MM.1S (cell line): ENCODE measurements at regions not wholly inside any gene's neighbourhood (a gene's known extent, or its start where the extent isn't known, plus 50 kb on each side); places are given as distances from the start of the nearest gene placed in this dataset.

Experiments used
- DNase-seq: peaks from one replicate; pipeline ENCODE4 v3.0.0-alpha.2; 2015
- H2AFZ ChIP-seq: fragments of 300-600 bp; sonication (generic); 2 replicates; pipeline ENCODE4 v1.6.0; 2016; ENCODE audit warnings: antibody characterized with exemption, low read length
- H3F3A ChIP-seq: fragments of 300-600 bp; sonication (generic); 2 replicates; pipeline ENCODE4 v1.6.1; 2016; ENCODE audit warnings: mild to moderate bottlenecking, antibody characterized with exemption, low read length, moderate library complexity, mixed read lengths; ENCODE audit not compliant: insufficient read depth
- H3K27ac ChIP-seq: fragments of 300-600 bp; sonication (generic); 2 replicates; pipeline ENCODE4 v1.5.1; 2016; ENCODE audit warnings: mild to moderate bottlenecking, low read length
- H3K27me3 ChIP-seq: fragments of 300-600 bp; sonication (generic); replicated peaks from 2 replicates; pipeline ENCODE4 v1.6.0; 2016; ENCODE audit warnings: low read length; ENCODE audit not compliant: insufficient read depth
- H3K36me3 ChIP-seq: fragments of 300-600 bp; sonication (generic); replicated peaks from 2 replicates; pipeline ENCODE4 v1.6.1; 2016; ENCODE audit warnings: mild to moderate bottlenecking, low read length, mixed read lengths; ENCODE audit not compliant: insufficient read depth
- H3K4me1 ChIP-seq: fragments of 300-600 bp; sonication (generic); 2 replicates; pipeline ENCODE4 v1.6.1; 2016; ENCODE audit warnings: low read length, mixed read lengths
- H3K4me2 ChIP-seq: fragments of 300-600 bp; sonication (generic); 2 replicates; pipeline ENCODE4 v1.6.0; 2016; ENCODE audit warnings: low read depth, low read length
- H3K4me3 ChIP-seq: fragments of 300-600 bp; sonication (generic); 2 replicates; pipeline ENCODE4 v1.5.1; 2016; ENCODE audit warnings: low read length, mixed read lengths
- H3K79me2 ChIP-seq: fragments of 300-600 bp; sonication (generic); 2 replicates; pipeline ENCODE4 v1.6.1; 2016; ENCODE audit warnings: mixed run types, low read length, mixed read lengths
- H3K9ac ChIP-seq: fragments of 300-600 bp; sonication (generic); 2 replicates; pipeline ENCODE4 v1.6.1; 2016; ENCODE audit warnings: low read length, mixed read lengths
- H3K9me2 ChIP-seq: fragments of 300-600 bp; sonication (generic); replicated peaks from 2 replicates; pipeline ENCODE4 v1.6.1; 2016; ENCODE audit warnings: mild to moderate bottlenecking, low read length, mixed read lengths; ENCODE audit not compliant: insufficient read depth
- H3K9me3 ChIP-seq: fragments of 300-600 bp; sonication (generic); replicated peaks from 2 replicates; pipeline ENCODE4 v1.6.1; 2016; ENCODE audit warnings: mild to moderate bottlenecking, low read length, mixed read lengths; ENCODE audit not compliant: insufficient read depth
- H4K20me1 ChIP-seq: fragments of 300-600 bp; sonication (generic); 2 replicates; pipeline ENCODE4 v1.6.1; 2016; ENCODE audit warnings: mild to moderate bottlenecking, low read length, moderate library complexity, mixed read lengths; ENCODE audit not compliant: insufficient read depth
- CTCF ChIP-seq: fragments of 300-600 bp; sonication (generic); IDR thresholded peaks from 2 replicates; pipeline ENCODE4 v1.5.1; 2016; ENCODE audit warnings: antibody characterized with exemption, low read length, mixed read lengths
- EZH2 ChIP-seq: fragments of 300-600 bp; sonication (generic); optimal IDR thresholded peaks from 2 replicates; pipeline ENCODE3; 2017; ENCODE audit warnings: low read depth, mild to moderate bottlenecking, antibody characterized with exemption, low read length, mixed read lengths
- EZH2phosphoT487 ChIP-seq: fragments of 300-600 bp; sonication (generic); IDR thresholded peaks from 2 replicates; pipeline ENCODE4 v1.6.1; 2018; ENCODE audit warnings: antibody characterized with exemption, low read length

DNA sequence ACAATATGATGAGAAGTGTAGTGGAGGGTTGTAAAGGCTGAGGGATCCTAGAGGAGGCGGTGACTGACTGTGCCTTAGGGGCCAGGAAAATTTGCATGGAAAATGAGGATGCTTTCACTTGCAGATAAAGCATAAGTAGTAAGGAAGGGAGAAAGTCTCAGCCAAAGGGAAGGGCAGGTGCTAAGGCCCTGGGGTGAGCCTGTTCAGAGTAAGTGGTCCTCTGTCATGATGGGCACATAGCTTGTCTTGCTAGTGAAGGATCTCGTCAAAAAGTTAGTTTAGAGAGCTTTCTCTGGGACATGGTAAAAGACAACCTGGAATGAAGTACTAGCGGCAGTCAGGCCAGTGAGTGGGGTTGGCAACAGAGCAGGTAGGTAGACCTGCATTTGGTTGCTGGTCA lies 75.4 kb upstream of the CPLX2 start:
- Histone ChIP-seq H3K4me1 (no peaks in the 10 kb centered on the region), H3K9me2 (no peaks in the 10 kb centered on the region), H3K4me2 (no peak overlapping the region), H2AFZ (no peak overlapping the region), H3K36me3 (no peaks in the 10 kb centered on the region), H3K4me3 (no peak overlapping the region), H3F3A (no peaks in the 10 kb centered on the region), H3K9ac (no peak overlapping the region), H3K79me2 (no peaks in the 10 kb centered on the region), H3K9me3 (no peaks in the 10 kb centered on the region), H4K20me1 (no peaks in the 10 kb centered on the region), H3K27ac (no peak overlapping the region), H3K27me3 (peaks cover 11% of the 10 kb centered on the region; the same call in 1 of the 2 replicates)
- TF ChIP-seq EZH2 (no peak), EZH2phosphoT487 (no peak), CTCF (no peak)
- no peak for DNase-seq

- peak overlapping the region; percentile 69; the same call in 1 of the 2 replicates for H2AFZ ChIP-seq
- H3F3A ChIP-seq: no peaks in the 10 kb centered on the region
- H3K9ac ChIP-seq: no peak overlapping the region
- DNase-seq: peak; percentile 39
- H3K4me1 ChIP-seq: no peaks in the 10 kb centered on the region
- no peak overlapping the region; the same call in 1 of the 2 replicates for H3K4me3 ChIP-seq
- TF ChIP-seq EZH2phosphoT487 (no peak), CTCF (no peak), EZH2 (no peak)
- no peaks in the 10 kb centered on the region for H3K36me3 ChIP-seq
- H4K20me1 ChIP-seq: no peaks in the 10 kb centered on the region
- H3K9me3 ChIP-seq: no peaks in the 10 kb centered on the region
- no peak overlapping the region for H3K27ac ChIP-seq
- H3K9me2 ChIP-seq: no peaks in the 10 kb centered on the region
- H3K79me2 ChIP-seq: no peaks in the 10 kb centered on the region
- peaks cover 11% of the 10 kb centered on the region; the same call in 1 of the 2 replicates for H3K27me3 ChIP-seq
- peak overlapping the region; percentile 53; the same call in 1 of the 2 replicates for H3K4me2 ChIP-seq
Observed at GRCh38 chr5:175796536-175797499, 74.6 kb upstream of the CPLX2 start.

- peak overlapping the region; percentile 69 for H2AFZ ChIP-seq
- H3K36me3 ChIP-seq: no peaks in the 10 kb centered on the region
- H3K9me2 ChIP-seq: no peaks in the 10 kb centered on the region
- H3K4me2 ChIP-seq: peak overlapping the region; percentile 53; the same call in 1 of the 2 replicates
- no peak overlapping the region for H3K27ac ChIP-seq
- H3K4me1 ChIP-seq: no peaks in the 10 kb centered on the region
- DNase-seq: no peak
- no peaks in the 10 kb centered on the region for H3F3A ChIP-seq
- no peaks in the 10 kb centered on the region for H3K9me3 ChIP-seq
- H3K9ac ChIP-seq: no peak overlapping the region; the same call in 1 of the 2 replicates
- H3K4me3 ChIP-seq: peak overlapping the region; percentile 38
- no peaks in the 10 kb centered on the region for H4K20me1 ChIP-seq
- peaks cover 13% of the 10 kb centered on the region; the same call in 1 of the 2 replicates for H3K27me3 ChIP-seq
- no peaks in the 10 kb centered on the region for H3K79me2 ChIP-seq
- no peak for TF ChIP-seq CTCF
- TF ChIP-seq EZH2: no peak
- TF ChIP-seq EZH2phosphoT487: no peak
Observed at GRCh38 chr5:175797521-175798038, 73.8 kb upstream of the CPLX2 start.
